Stimulated activated CD4-positive, alpha-beta T cell treated with anti-CD3 and anti-CD28 coated beads, TNF-alpha, amount 100 ng/mL, for 24 hours (primary cell): ENCODE measurements at regions not wholly inside any gene's neighbourhood (a gene's known extent, or its start where the extent isn't known, plus 50 kb on each side); places are given as distances from the start of the nearest gene placed in this dataset.

Experiments used
- DNase-seq, 3 experiments: peaks; one replicate each; pipeline ENCODE4 v3.0.0-alpha.2; 2020; ENCODE audit warnings: low read depth in 3 of 3

DNA sequence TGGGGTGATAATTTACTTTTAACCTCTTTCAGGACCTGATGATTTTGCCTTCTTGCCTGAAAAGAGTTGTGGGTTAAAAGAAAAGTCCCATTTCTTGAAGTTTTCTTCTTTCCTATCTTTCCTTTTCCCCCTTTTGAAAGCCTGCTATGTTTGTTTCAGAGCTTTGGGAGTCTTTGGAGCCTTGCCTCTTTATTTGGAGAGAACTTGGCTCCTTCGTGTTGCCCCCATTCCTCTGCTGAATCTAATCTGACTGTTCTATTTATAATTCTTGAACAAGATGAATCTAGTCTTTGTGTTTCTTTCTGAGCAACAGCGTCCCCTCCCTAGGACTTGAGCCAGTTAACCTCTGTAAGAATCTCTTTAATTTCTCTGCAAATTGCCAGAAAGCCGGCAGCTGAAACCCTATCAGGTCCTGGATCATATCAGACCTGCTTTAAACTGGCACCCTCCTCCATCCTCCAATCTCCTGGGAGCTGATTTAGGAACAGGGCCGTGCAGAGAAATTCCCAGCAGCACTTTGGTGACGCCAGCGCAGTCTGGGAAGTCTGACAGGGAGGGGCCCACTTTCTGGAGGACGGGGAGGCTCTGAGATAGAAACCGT lies 289.1 kb upstream of the SORL1-AS1 start:
- no peak for DNase-seq

DNA sequence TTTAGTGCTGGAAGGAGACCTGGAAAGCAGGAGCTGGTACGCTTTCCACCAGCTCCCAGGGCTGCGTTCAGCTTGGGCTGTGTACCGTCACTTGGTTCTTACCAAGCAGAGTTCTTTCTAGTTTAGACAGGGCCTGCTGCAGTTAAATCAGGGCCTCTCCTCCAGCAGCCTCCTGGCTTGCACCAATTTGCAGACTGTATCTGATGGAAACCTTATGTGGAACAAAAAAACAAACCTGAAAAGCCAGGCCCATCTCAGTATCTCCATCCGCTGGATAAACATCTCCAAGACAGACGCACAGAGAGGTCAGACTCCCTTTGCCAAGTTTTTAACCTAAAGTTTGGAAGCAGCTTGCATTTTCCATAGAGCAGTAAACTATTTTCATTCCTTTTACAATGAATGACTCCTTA lies 288.6 kb upstream of the SORL1-AS1 start:
- DNase-seq, result no peak

DNA sequence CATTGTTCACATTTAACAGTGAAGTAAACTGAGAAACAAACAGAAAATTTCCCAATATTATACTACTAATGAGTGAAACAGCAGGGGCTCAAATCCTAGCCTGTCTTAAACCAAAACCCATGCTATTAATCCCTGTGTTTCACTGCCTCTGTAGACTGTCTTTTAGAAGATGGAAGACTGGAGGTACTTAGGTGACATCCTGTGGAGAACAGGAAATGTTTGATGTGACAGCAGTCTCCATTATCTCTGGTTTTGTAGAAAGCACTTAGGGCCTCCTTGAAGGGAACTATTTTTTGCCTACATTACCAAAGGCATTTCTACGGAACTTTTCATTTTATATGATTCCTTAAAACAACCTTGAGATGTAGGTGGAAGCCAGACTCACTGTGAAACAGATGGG lies 288.1 kb upstream of the SORL1-AS1 start:
- DNase-seq, result no peak

DNA sequence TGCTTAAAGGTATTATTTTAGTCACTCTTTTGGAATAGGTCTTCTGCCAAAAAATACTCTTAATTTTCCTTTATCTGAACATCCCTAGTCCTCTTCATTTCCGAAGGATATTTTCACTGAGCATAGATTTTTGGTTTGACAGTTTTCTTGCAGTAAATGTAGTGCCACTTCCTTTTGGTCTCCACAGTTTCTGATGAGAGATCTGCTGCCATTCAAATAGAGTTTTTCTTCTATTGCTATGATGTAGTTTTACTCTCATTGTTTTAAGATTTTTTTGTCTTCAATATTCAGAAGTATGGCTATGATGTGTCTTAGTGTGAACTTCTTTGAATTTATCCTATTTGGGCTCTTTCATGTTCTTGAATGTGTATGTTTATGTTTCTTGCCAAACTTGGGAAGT lies 281.1 kb upstream of the SORL1-AS1 start:
- DNase-seq, result no peak

DNA sequence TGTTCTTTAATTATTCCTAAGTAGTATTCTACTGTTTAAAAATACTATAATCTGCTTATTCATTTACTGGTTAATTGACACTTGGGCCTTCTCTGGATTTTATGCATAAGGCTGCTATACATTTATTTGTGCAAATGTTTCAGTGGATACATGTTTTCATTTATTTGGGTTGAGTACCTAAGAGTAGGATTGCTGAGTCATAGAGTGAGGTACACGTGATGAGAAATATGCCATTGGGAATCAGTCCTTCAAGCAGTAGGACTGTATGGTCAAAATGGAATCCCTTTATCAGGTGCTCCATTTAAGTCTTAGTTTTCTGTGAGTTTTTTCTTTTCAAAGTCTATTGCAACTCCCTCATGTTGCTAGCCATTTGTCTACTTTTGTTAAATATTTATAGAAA lies 275.2 kb upstream of the SORL1-AS1 start:
- no peak for DNase-seq

DNA sequence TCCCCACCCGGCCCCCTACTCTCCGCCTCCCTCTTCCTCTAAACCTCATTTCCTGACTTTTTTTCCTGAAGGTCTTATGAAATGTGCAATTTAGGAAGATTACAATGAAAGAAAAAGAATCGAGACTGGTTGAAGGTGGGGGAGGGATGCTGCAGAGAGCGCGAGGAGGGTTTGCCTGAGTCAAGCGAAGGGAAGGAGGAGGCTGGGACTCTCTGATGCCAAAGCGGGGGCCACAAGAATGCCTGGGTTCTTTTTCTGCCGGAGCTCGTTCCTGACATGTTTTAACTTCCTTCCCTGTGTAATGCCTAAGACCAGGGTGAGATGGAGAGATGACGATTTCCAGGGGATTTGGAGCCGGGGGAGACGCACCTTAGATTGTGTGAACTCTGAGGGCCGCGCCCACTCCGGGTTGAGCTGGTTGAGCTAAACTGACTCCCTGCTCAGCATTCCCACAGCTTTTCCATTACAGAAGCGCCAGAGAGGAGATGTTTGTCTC lies 270.5 kb upstream of the SORL1-AS1 start:
- no peak for DNase-seq

DNA sequence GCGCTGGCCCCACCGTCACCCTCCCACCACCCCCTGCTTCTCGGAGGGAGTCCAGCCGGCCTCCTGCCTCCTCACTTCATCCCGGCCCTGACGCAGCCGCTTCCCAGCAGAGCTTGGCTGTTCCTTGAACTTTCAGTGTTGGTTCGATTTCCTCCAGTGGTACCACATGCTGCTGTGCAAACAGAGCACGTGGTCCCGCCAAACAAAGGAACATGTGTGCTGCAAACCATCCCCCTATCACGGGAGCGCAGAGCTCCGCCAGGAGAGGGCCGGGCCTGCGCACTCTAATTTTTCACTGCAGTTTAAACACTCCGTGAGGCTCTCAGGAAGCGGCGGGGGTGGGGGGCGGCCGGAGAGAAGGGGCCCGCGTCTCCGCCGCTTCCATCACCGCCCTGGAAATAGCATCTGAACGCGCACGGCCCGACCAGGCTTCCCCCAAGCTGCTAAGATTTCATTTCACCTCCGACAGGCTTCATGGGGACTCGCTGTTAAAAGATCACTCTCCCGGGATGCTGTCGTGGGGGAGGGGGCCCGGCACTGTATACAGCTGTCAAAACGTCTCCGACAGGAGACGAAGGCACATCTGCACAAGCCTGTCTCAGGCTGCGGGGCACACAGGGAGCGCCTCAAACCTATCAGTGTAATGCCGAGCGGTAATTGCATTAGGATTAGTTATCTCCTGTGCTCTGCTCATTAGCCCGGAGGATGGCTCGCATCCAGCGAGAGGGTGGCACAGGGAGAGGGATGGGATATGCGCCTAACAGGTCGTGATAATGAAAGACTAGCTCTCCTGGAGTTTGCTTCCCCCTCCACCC lies 269.9 kb upstream of the SORL1-AS1 start:
- peak in 1 of 3 experiments; percentile 1 for DNase-seq

DNA sequence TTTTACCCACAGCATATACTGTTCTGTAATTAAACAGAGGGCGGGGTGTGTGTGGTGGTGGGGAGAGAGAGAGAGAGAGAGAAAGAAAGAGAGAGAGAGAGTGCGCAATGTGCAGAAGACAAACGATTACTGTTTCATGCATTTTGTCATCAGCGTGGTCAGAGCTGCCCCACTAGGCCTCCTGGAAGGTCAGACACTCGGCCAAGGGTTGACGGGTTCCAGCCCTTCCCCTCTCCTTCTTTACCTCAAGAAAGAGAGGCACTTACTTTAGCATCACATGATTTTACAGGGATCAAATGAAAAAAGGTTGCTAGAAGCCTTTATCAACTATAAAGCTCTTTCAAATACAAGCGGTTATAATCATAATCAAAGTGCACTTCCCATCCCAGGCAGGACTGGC lies 269.2 kb upstream of the SORL1-AS1 start:
- DNase-seq, result no peak

DNA sequence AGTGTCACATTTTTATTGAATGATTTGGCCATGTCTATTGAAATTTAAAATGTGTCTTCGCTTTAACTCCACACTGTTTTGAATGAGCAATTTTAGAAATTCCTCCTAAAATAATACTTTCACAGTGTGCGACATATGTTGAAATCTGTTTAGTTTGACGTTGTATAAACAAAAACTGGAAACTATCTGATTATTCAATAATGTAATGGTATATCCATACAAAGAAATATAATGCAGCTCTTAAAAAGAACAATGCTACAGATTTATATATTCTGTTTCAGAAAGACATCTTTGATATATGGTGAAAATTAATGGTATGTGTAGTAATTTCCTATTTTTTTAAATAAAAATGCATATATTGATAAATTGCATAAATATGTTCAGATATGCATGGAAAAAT lies 268.7 kb upstream of the SORL1-AS1 start:
- no peak for DNase-seq

DNA sequence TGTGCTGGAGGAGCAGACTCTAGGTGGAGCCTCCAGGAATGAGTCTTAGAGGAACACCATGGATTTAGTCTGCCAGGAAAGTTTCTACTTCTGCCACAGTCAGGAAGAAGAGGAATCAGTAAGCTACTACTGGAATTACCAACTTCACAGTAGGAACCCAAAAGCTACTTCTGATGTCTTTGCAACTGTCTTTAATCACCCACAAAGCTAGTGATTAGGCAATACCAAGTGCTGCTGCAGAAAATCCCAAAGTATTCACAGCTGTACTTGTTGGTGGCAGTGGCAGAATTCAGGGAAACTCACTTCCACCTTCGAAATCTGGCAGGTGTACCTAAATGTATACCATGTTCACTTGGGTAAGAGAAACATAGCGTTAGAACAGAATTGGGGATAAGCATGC lies 264.5 kb upstream of the SORL1-AS1 start:
- DNase-seq, result no peak

DNA sequence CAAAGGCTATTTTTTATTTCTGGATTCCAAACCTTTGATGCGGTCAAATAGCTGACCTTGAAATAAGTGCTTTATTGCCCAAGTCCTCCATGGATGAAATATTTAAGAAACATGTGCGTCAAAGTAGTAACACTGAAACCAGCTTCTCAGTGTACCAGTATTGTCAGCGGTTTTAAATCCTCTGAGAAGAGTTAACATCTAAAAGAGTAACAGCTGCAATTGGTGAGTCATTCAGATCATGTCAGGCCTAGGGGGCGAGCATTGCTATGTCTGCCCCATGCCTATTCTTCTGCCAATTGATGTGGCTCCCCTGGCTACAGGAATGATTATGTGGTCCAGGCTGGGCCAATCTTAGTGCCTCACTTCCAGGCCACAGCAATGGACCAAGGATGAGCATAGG lies 263.3 kb upstream of the SORL1-AS1 start:
- DNase-seq, result no peak

DNA sequence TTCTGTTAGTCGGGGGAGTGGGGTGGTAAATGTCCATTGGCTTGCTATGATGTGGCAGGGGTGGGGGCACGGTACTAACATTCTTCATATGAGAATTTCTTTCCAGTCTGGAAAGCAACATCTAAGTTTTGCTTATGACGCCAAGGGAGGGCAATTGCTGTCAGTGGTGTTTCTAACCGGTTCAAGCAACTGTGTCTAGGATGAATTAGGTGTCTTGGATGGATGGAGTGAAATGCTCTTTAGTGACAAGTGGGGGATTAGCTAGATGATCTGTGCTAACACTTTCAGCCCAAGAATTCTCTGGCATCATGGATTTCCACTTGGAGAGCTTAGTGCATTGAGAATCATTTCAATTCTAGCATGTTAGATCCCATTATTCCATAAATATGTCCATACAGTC lies 262.6 kb upstream of the SORL1-AS1 start:
- DNase-seq, result no peak

DNA sequence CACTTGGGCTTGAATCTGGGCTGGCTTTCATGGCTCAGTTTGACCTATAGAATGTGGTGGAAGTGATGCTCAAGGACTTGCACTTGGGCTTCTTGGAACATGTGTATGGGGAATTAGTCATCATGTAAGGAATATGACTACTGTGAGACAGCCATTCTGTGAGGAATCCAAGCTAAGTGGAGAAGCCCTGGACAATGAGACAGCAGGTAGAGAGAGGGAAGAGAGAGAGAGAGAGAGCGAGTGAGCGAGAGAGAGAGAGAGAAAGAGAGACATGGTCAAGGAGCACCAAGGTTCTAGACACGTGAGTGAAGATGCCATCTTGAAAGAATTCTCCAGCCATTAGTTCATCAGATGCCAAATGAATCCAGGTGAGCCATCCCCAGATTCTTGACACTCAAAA lies 261.6 kb upstream of the SORL1-AS1 start:
- no peak for DNase-seq

DNA sequence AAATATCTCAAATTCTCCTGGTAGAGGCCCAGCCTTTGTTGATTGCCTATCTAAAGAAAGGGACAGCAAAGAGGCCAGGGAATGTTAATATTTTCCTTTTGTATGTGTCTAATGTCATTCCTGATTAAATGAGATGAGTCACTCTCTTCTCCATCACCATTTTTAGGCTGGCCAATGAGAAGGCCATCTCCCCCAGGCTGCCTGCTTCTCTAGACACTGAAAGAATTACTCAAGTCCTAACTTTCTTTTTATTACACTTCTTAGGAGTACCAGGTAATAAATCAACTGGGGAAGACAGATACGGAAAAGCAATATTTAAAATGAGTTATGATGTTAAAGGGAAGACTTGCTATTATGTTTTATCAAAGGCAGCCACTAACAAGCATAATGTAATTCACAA lies 259.2 kb upstream of the SORL1-AS1 start:
- DNase-seq, result no peak

DNA sequence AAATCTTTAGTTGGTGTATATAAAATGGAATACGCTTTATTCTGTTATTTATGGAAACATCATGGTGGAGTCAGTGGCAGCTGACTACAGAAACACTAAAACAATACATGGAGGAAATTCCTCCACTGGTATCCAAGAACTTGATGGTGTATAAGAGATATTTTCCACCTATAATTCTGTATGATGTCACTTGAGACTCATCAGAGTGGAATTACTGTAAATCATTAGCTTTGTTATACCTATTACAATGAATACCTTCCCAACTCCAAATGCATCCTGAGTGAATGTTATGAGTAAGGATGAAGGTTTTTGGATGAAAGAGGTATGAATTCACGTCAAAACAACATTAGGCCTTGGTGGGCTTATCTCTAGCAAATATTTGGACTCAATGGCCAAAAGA lies 258.5 kb upstream of the SORL1-AS1 start:
- no peak for DNase-seq

DNA sequence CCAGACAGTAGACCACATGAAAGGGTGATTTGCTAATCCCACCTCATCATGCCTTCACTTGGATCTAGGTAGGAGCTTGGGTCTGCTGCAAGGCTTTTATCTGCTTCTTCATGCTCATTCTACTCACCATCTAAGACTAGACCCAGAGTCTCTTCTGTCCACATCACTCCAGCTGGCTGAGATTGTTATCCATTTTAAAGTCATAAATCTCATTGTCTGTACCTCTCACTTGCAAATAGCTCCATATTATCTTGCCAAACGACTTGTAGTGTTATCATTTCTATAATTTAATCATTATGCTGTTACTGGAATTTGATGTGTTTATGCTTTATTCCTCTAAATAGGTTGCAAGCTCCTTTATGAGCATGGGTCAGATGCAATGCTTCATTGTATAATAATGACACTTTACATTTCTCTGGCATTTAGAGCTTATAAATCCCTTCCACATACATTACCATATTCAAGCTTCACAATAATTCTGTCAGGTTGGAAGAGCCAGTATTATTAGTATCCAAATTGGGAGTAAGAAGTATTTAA lies 254.2 kb upstream of the SORL1-AS1 start:
- no peak for DNase-seq

DNA sequence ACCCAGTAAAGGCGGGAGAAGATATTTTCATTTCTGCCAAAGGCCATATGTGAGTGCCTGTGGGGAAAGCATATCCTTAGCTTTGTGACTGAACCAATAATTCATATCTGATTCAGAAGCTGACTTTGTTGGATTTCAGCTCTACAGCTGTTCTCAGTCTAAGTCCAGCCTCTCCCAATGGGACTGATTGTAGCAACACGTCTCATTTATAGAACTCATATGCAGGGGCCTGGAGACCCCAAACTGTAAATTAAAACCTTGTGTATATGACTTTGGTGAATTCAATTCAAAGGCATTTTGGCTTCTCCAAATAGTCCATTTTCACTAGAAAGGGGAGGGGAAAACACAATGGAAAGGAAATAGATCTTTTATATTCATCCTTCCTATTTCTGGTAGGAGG lies 250.4 kb upstream of the SORL1-AS1 start:
- no peak for DNase-seq

DNA sequence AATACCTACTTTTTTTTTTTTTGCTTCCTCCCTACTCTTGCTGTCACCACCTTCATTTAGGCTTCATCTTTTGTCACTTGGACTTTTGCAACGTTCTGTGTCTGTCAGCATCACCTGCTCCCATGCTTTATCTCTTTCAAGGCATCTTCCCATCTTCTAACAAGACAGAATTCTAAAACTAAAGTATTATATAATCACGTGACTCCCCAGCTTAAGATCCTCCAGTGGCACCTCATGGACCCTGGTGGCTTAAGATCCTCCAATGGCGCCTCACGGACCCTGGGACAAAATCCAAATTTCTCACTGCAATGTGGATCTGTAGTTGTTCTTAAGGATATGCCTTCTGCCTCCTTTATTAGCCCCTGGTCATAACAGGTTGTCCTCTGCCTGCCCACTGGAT lies 248.2 kb upstream of the SORL1-AS1 start:
- no peak for DNase-seq

DNA sequence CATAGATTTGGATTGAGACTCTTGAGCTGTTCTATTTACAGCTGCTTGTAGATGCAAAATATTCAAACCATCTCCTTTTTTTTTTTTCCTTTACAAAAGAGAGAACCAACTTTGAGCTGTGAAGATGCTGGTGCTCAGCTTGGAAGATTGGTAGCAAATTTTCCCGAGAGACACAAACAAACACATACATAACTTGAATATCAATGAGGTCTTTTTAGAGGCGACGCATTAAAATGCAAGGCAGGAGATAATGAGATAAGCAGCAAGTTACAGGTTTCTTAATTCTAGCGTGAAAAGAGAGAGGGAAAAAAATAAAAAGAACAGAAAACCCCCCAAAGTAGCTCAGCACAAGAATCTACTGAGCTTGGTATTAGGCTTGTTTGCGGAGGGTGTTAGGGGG lies 247.0 kb upstream of the SORL1-AS1 start:
- no peak for DNase-seq

DNA sequence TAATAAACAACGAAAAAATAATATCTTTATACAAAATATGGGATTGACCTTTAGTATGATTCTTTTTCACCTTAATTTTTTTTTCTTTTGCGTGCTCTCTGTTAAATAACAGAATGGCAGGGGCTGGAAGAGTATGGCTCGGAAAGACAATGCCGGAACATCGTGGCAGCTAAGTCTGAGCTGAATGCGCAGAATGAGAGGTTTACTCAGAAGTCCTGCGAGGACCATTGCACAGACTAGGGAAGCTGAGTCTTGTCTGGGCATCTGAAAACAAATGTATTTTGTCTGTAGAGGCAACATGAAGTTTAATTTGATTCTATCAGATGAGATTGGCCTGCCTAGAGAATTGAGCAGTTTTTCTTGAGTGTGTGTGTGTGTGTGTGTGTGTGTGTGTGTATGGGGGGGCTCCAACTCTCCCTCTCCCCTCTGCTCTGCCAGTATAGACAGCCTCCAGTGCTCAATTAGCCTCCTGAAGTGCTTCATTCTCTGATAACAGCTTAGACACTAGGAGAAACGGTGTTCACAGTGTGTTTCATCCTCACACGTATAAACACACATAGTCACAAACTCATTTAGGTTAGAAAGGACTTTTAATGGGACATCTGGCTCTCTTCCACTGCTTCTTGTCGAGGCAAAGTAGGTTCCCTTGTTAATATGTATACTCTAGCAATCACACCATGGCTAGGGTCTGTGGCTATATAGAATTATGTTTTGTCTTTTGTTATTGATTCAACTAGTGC lies 244.3 kb upstream of the SORL1-AS1 start:
- DNase-seq, result no peak

DNA sequence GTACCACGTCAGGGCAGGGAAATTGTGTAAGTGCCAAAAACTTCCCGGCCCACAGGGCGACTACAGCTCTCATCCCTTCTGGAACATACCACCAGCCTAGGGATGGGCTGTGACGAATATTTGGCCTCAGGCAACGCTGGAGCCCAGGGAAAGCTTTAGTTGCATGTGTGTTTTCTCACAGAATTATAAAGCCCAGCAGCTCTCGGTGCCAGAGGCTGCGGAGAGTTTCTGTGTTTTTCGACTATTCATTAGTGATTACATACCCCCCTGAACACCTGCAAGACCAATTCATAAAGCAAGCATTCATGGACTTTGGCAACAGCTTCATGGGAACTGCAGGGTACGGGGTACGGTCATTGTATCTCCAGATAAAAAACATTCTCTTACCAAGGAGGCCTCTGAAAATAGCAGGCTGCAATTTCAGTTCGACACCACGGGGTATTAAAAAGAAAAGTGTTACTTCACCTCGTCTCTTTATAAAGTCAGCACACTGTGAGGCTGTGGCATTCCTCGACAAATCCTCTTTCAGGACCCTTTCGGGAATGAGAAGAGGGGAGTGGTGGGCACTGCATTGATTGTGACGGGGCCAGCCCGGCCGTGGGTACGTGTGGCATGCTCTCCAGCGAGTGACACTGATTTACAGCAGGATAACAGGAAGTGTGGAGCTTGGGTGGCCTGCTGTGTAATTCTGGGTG lies 243.6 kb upstream of the SORL1-AS1 start:
- DNase-seq, result no peak

DNA sequence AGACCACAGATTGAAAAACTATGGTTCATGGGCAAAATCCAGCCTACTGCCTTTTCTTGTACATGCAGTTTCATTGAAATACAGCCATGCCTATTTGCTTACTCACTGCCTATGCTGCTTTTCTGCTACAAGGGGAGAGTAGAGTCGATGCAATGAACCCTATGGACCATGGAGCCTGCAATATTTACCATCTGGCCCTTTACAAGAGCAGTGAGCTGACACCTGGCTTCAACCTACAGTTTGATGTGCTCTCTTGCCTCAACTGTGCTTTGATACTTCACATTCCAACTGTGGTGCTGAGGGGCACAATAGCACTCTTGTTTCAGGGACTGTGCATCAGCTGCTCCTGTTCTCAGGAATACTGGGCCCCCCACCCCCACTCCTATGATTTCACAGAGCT lies 239.5 kb upstream of the SORL1-AS1 start:
- no peak for DNase-seq
